A549 (cell line): ENCODE measurements at regions not wholly inside any gene's neighbourhood (a gene's known extent, or its start where the extent isn't known, plus 50 kb on each side); places are given as distances from the start of the nearest gene placed in this dataset.

Experiments used
- CHD4 ChIP-seq: fragments of 200-600 bp; sonication (generic); IDR thresholded peaks from 2 replicates; pipeline ENCODE4 v1.6.1; 2016; ENCODE audit warnings: antibody characterized with exemption, mild to moderate bottlenecking, borderline replicate concordance
- CTCF ChIP-seq: fragments of >200 bp; sonication (Bioruptor Twin); formaldehyde crosslinking; IDR thresholded peaks from 3 replicates; pipeline ENCODE4 v1.5.1; 2016
- EP300 ChIP-seq, 2 experiments: fragments of >200 bp; sonication (Bioruptor Twin); formaldehyde crosslinking; IDR thresholded peaks; 2 replicates in 1 of 2; 3 replicates in 1 of 2; pipeline ENCODE4 v1.6.1; 2016 to 2017
- HMGXB4 ChIP-seq: fragments of 250-450 bp; sonication (Bioruptor Pico); IDR thresholded peaks from 2 replicates; pipeline ENCODE4 v1.5.0; 2021; ENCODE audit warnings: mild to moderate bottlenecking, moderate library complexity, borderline replicate concordance
- JUNB ChIP-seq: fragments of >200 bp; sonication (Bioruptor Twin); formaldehyde crosslinking; IDR thresholded peaks from 2 replicates; pipeline ENCODE4 v1.6.1; 2016
- KDM1A ChIP-seq: fragments of 200-600 bp; sonication (generic); IDR thresholded peaks from 2 replicates; pipeline ENCODE4 v1.6.1; 2016; ENCODE audit warnings: low read depth, mild to moderate bottlenecking
- MAFK ChIP-seq: fragments of 450-650 bp; IDR thresholded peaks from 2 replicates; pipeline ENCODE4 v1.6.1; 2014; ENCODE audit not compliant: partially characterized antibody
- POLR2A ChIP-seq: IDR thresholded peaks from 2 replicates; pipeline ENCODE4 v1.6.1; 2012; ENCODE audit warnings: mild to moderate bottlenecking, low read length
- POLR2AphosphoS2 ChIP-seq: conservative IDR thresholded peaks from 2 replicates; pipeline ENCODE4 v1.6.1; 2012; ENCODE audit warnings: low read length, improper control_type of control experiment, inconsistent platforms
- REST ChIP-seq: fragments of 200-600 bp; sonication (generic); IDR thresholded peaks from 2 replicates; pipeline ENCODE4 v1.6.1; 2016; ENCODE audit warnings: antibody characterized with exemption, mild to moderate bottlenecking, moderate library complexity
- RFX5 ChIP-seq: fragments of 450-650 bp; IDR thresholded peaks from 2 replicates; pipeline ENCODE4 v1.7.1; 2014; ENCODE audit warnings: antibody characterized with exemption, mild to moderate bottlenecking, moderate library complexity
- RNF2 ChIP-seq: fragments of 200-600 bp; sonication (generic); IDR thresholded peaks from 2 replicates; pipeline ENCODE4 v1.6.1; 2016; ENCODE audit warnings: low read depth, mild to moderate bottlenecking, antibody characterized with exemption, moderate library complexity, borderline replicate concordance
- SREBF2 ChIP-seq: fragments of 450-650 bp; IDR thresholded peaks from 2 replicates; pipeline ENCODE4 v1.6.1; 2014; ENCODE audit warnings: mild to moderate bottlenecking, moderate library complexity
- USF2 ChIP-seq: fragments of 450-650 bp; IDR thresholded peaks from 2 replicates; pipeline ENCODE4 v1.6.1; 2014; ENCODE audit warnings: antibody characterized with exemption

- no peak for TF ChIP-seq POLR2A
- no peak for TF ChIP-seq RNF2
- TF ChIP-seq KDM1A: no peak
- TF ChIP-seq CTCF: no peak
- TF ChIP-seq JUNB: no peak
- TF ChIP-seq POLR2AphosphoS2: no peak
- TF ChIP-seq MAFK: no peak
- TF ChIP-seq SREBF2: no peak
- TF ChIP-seq EP300 (IDR thresholded peaks at IDR 0.05): no peak
- TF ChIP-seq REST: no peak
- TF ChIP-seq RFX5: no peak
- TF ChIP-seq CHD4: no peak
- TF ChIP-seq USF2: no peak
- no peak for TF ChIP-seq HMGXB4 (CRISPR knock-in tag)
Observed at GRCh38 chr20:21901470-21902275, 196.2 kb downstream of the PAX1 start.
